GM20431 (cell line): ENCODE measurements at regions not wholly inside any gene's neighbourhood (a gene's known extent, or its start where the extent isn't known, plus 50 kb on each side); places are given as distances from the start of the nearest gene placed in this dataset.

Source experiments
- in situ Hi-C: fragments of 300-500 bp; cut with MseI, MboI; formaldehyde crosslinking; loops from one replicate; pipeline ENCODE4 v1.15.0; 2020; ENCODE audit warnings: low sequenced_read_pairs; ENCODE audit not compliant: unreplicated experiment

- in situ Hi-C loops = no loop called here
Measured at GRCh38 chr2:146037334-146037870, 1517.5 kb upstream of the ZEB2 start.

- in situ Hi-C loops = no loop called here
Measured at GRCh38 chr2:146031158-146031557, 1511.2 kb upstream of the ZEB2 start.

- in situ Hi-C loops = no loop called here
Measured at GRCh38 chr2:146027156-146027555, 1507.2 kb upstream of the ZEB2 start.

- in situ Hi-C loops = no loop called here
Measured at GRCh38 chr2:146025519-146025918, 1505.6 kb upstream of the ZEB2 start.

- in situ Hi-C loops = no loop called here
Measured at GRCh38 chr2:146024212-146024743, 1504.4 kb upstream of the ZEB2 start.

GRCh38 chr2:146004462-146004861 is 1484.5 kb upstream of the ZEB2 start:
- in situ Hi-C loops = no loop called here

- in situ Hi-C loops = no loop called here
Measured at GRCh38 chr2:146003337-146003736, 1483.4 kb upstream of the ZEB2 start.

- in situ Hi-C loops = no loop called here
Measured at GRCh38 chr2:145994910-145995309, 1475.0 kb upstream of the ZEB2 start.

- in situ Hi-C loops = no loop called here
Measured at GRCh38 chr2:145992572-145992971, 1472.7 kb upstream of the ZEB2 start.

GRCh38 chr2:145987793-145988192 is 1467.9 kb upstream of the ZEB2 start:
- in situ Hi-C loops = no loop called here

- in situ Hi-C loops = no loop called here
Measured at GRCh38 chr2:145985517-145985916, 1465.6 kb upstream of the ZEB2 start.

GRCh38 chr2:145984580-145984979 is 1464.7 kb upstream of the ZEB2 start:
- in situ Hi-C loops = no loop called here

GRCh38 chr2:145980318-145980717 is 1460.4 kb upstream of the ZEB2 start:
- in situ Hi-C loops = no loop called here

GRCh38 chr2:145975406-145975805 is 1455.5 kb upstream of the ZEB2 start:
- in situ Hi-C loops = no loop called here

- in situ Hi-C loops = no loop called here
Measured at GRCh38 chr2:145961846-145962245, 1441.9 kb upstream of the ZEB2 start.

- in situ Hi-C loops = no loop called here
Measured at GRCh38 chr2:145960479-145961163, 1440.7 kb upstream of the ZEB2 start.

GRCh38 chr2:145958611-145959010 is 1438.7 kb upstream of the ZEB2 start:
- in situ Hi-C loops = no loop called here

- in situ Hi-C loops = no loop called here
Measured at GRCh38 chr2:145957929-145958328, 1438.0 kb upstream of the ZEB2 start.

- in situ Hi-C loops = no loop called here
Measured at GRCh38 chr2:145939949-145940348, 1420.0 kb upstream of the ZEB2 start.

GRCh38 chr2:145935016-145935415 is 1415.1 kb upstream of the ZEB2 start:
- in situ Hi-C loops = no loop called here

- in situ Hi-C loops = no loop called here
Measured at GRCh38 chr2:145931781-145932395, 1412.0 kb upstream of the ZEB2 start.
